GM12873 (cell line): ENCODE measurements at regions not wholly inside any gene's neighbourhood (a gene's known extent, or its start where the extent isn't known, plus 50 kb on each side); places are given as distances from the start of the nearest gene placed in this dataset.

ENCODE experiments used
- CTCF ChIP-seq: IDR thresholded peaks from 2 replicates; pipeline ENCODE4 v1.5.1; 2012; ENCODE audit warnings: low read depth, mild to moderate bottlenecking, moderate library complexity, low read length, control low read depth; ENCODE audit not compliant: insufficient read depth; ENCODE audit errors: missing control alignments

- TF ChIP-seq CTCF, result no peak
Observed at GRCh38 chr16:13770436-13770835, 149.5 kb upstream of the ERCC4 start.

- TF ChIP-seq CTCF, result no peak
Observed at GRCh38 chr16:13772782-13773181, 147.2 kb upstream of the ERCC4 start.

- TF ChIP-seq CTCF, result no peak
Observed at GRCh38 chr16:13779676-13780075, 140.3 kb upstream of the ERCC4 start.

- TF ChIP-seq CTCF, result no peak
Observed at GRCh38 chr16:13780406-13781168, 139.4 kb upstream of the ERCC4 start.

GRCh38 chr16:13781169-13781564, 138.8 kb upstream of the ERCC4 start:
- no peak for TF ChIP-seq CTCF

GRCh38 chr16:13781575-13782338, 138.2 kb upstream of the ERCC4 start:
- no peak for TF ChIP-seq CTCF

GRCh38 chr16:13791095-13791494, 128.9 kb upstream of the ERCC4 start:
- TF ChIP-seq CTCF, result no peak
